Kidney epithelial cell (primary cell): ENCODE measurements at regions not wholly inside any gene's neighbourhood (a gene's known extent, or its start where the extent isn't known, plus 50 kb on each side); places are given as distances from the start of the nearest gene placed in this dataset.

ENCODE experiments used
- DNase-seq: peaks from one replicate; pipeline ENCODE4 v3.0.0-alpha.2; 2010; ENCODE audit warnings: low read depth
- H3K27me3 ChIP-seq: 2 replicates; pipeline ENCODE4 v1.6.0; 2011; ENCODE audit warnings: low read length; ENCODE audit not compliant: control insufficient read depth, insufficient read depth
- H3K36me3 ChIP-seq: 2 replicates; pipeline ENCODE4 v1.5.1; 2011; ENCODE audit warnings: low read length; ENCODE audit not compliant: control insufficient read depth, insufficient read depth
- H3K4me3 ChIP-seq: 2 replicates; pipeline ENCODE4 v1.5.1; 2011; ENCODE audit warnings: low read depth, mild to moderate bottlenecking, control low read depth, low read length
- CTCF ChIP-seq: IDR thresholded peaks from 2 replicates; pipeline ENCODE4 v1.5.1; 2011; ENCODE audit warnings: mild to moderate bottlenecking, moderate library complexity, low read length, control low read depth, inconsistent platforms; ENCODE audit not compliant: insufficient read depth, poor library complexity, severe bottlenecking

GRCh38 chr5:63894690-63895089, 67.6 kb downstream of the HTR1A start:
- H3K27me3 ChIP-seq, result no peaks in the 10 kb centered on the region
- no peak overlapping the region for H3K4me3 ChIP-seq
- H3K36me3 ChIP-seq, result no peaks in the 10 kb centered on the region
- DNase-seq, result no peak
- TF ChIP-seq CTCF, result no peak

- Histone ChIP-seq H3K36me3 (no peaks in the 10 kb centered on the region), H3K27me3 (no peaks in the 10 kb centered on the region), H3K4me3 (no peak overlapping the region)
- no peak for TF ChIP-seq CTCF
- DNase-seq, result no peak
Observed at GRCh38 chr5:63878788-63879187, 83.5 kb downstream of the HTR1A start.

GRCh38 chr5:63877961-63878360, 84.3 kb downstream of the HTR1A start:
- no peak overlapping the region for H3K4me3 ChIP-seq
- TF ChIP-seq CTCF, result no peak
- DNase-seq, result no peak
- H3K36me3 ChIP-seq, result no peaks in the 10 kb centered on the region
- H3K27me3 ChIP-seq, result no peaks in the 10 kb centered on the region

- TF ChIP-seq CTCF, result no peak
Observed at GRCh38 chr5:63860379-63860778, 101.9 kb downstream of the HTR1A start.

GRCh38 chr5:63854076-63854475, 108.2 kb downstream of the HTR1A start:
- Histone ChIP-seq H3K36me3 (no peaks in the 10 kb centered on the region), H3K27me3 (no peaks in the 10 kb centered on the region), H3K4me3 (no peak overlapping the region)
- TF ChIP-seq CTCF, result no peak
- DNase-seq, result no peak

More at GRCh38 chr5:63860379-63860778, 101.9 kb downstream of the HTR1A start:
- no peak for DNase-seq
- Histone ChIP-seq H3K4me3 (no peak overlapping the region), H3K27me3 (no peaks in the 10 kb centered on the region), H3K36me3 (no peaks in the 10 kb centered on the region)

GRCh38 chr5:63843190-63843589, 119.1 kb downstream of the HTR1A start:
- Histone ChIP-seq H3K36me3 (no peaks in the 10 kb centered on the region), H3K27me3 (no peaks in the 10 kb centered on the region), H3K4me3 (no peak overlapping the region)
- no peak for TF ChIP-seq CTCF
- no peak for DNase-seq
